ENCODE measurements at regions not wholly inside any gene's neighbourhood (a gene's known extent, or its start where the extent isn't known, plus 50 kb on each side); places are given as distances from the start of the nearest gene placed in this dataset.

GRCh38 chr21:27086186-27086585 is 119.3 kb upstream of the ADAMTS5 start:
- TF ChIP-seq POLR2A (IDR thresholded peaks at IDR 0.05; ENCODE audit: low read length): no peak
- TF ChIP-seq GATA1 (IDR thresholded peaks at IDR 0.05; ENCODE audit: low read depth, low read length): no peak
